Adrenal gland (tissue), 9 donors: ENCODE measurements at regions not wholly inside any gene's neighbourhood (a gene's known extent, or its start where the extent isn't known, plus 50 kb on each side); places are given as distances from the start of the nearest gene placed in this dataset.

ENCODE experiments used
- DNase-seq, 7 donors: peaks; one replicate each; pipeline ENCODE4 v3.0.0-alpha.2; 2019 to 2020
- H3K27ac ChIP-seq, 5 donors: fragments of 200-600 bp; sonication (generic) in 4 of 5; 1 replicate in 3 of 5; 2 replicates in 2 of 5; pipeline versions ENCODE4 v1.5.1 to v1.8.0; 2016 to 2020; ENCODE audit warnings: mild to moderate bottlenecking in 1 of 5
- H3K27me3 ChIP-seq: fragments of 200-600 bp; 2 replicates; pipeline ENCODE4 v1.8.0; 2021
- H3K36me3 ChIP-seq, 2 donors: fragments of 200-600 bp; replicated peaks in 1 of 2; 1 replicate in 1 of 2; 2 replicates in 1 of 2; pipeline versions ENCODE4 v1.5.1 to v1.8.0; 2018 to 2022
- H3K4me1 ChIP-seq, 2 donors: fragments of 200-600 bp; replicated peaks in 1 of 2; 1 replicate in 1 of 2; 2 replicates in 1 of 2; pipeline versions ENCODE4 v1.5.1 to v1.8.0; 2018 to 2021
- H3K4me3 ChIP-seq, 4 donors: fragments of 200-600 bp; sonication (generic) in 3 of 4; one replicate each; pipeline ENCODE4 v1.5.1; 2016 to 2018
- H3K9me3 ChIP-seq, 3 donors: fragments of 200-600 bp; sonication (generic) in 1 of 3; replicated peaks in 1 of 3; 1 replicate in 2 of 3; 2 replicates in 1 of 3; pipeline versions ENCODE4 v1.5.1 to v1.8.0; 2016 to 2021
- POLR2A ChIP-seq, 2 donors: fragments of 450-650 bp; IDR thresholded peaks; one replicate each; pipeline ENCODE4 v1.6.1; 2017; ENCODE audit warnings: antibody characterized with exemption in 2 of 2, mild to moderate bottlenecking in 2 of 2, moderate library complexity in 1 of 2
- WGBS, 4 donors: extraction: QIAGEN DNeasy Blood & Tissue Kit in 2 of 4; methylation state at CpG; one replicate each; pipeline versions ENCODE4 v1.1.5 to v1.1.7; 2013 to 2017; 5-methylcytosine and 5-hydroxymethylcytosine counted together
- intact Hi-C, 2 donors: fragments of 100-400 bp; cut with DNase I; formaldehyde crosslinking; loops; one replicate each; pipeline versions ENCODE4 v1.14.1 to v1.15.0; 2022 to 2023
- TF ChIP-seq, protein P1 (sequence below), 6 experiments: fragments of 450-650 bp in 4 of 6; fragments of 200-600 bp in 2 of 6; sonication (generic) in 1 of 6; IDR thresholded peaks; 1 replicate in 5 of 6; 2 replicates in 1 of 6; pipeline versions ENCODE4 v1.5.1 to v1.8.0; 2016 to 2021; ENCODE audit warnings: antibody characterized with exemption in 6 of 6, mild to moderate bottlenecking in 2 of 6, moderate library complexity in 1 of 6
- donor health status: healthy with polysubstance abuse.
- donor health status: Bipolar disorder and iron deficiency.
- donor health status: DM: yes; HTN: yes; CAD: no.
- donor health status: DM: no; HTN: no; CAD: no.
- donor health status: DM: no; HTN: no; CAD: no.

GRCh38 chr3:10602769-10603768, 97.7 kb upstream of the ATP2B2 start:
- Histone ChIP-seq H3K4me1 (peaks cover 5% of the 10 kb centered on the region in 2 donors), H3K9me3 (no peaks in the 10 kb centered on the region), H3K27ac (no peak overlapping the region), H3K36me3 (no peaks in the 10 kb centered on the region), H3K27me3 (no peaks in the 10 kb centered on the region), H3K4me3 (no peak overlapping the region)
- 62 to 76% (median 69%) methylated on average over 15 of the region's 15 CpGs for WGBS, 4 donors
- no peak for DNase-seq
- intact Hi-C loops: no loop called here
- no peak for TF ChIP-seq POLR2A (IDR thresholded peaks at IDR 0.05)
- TF ChIP-seq, protein P1, sequence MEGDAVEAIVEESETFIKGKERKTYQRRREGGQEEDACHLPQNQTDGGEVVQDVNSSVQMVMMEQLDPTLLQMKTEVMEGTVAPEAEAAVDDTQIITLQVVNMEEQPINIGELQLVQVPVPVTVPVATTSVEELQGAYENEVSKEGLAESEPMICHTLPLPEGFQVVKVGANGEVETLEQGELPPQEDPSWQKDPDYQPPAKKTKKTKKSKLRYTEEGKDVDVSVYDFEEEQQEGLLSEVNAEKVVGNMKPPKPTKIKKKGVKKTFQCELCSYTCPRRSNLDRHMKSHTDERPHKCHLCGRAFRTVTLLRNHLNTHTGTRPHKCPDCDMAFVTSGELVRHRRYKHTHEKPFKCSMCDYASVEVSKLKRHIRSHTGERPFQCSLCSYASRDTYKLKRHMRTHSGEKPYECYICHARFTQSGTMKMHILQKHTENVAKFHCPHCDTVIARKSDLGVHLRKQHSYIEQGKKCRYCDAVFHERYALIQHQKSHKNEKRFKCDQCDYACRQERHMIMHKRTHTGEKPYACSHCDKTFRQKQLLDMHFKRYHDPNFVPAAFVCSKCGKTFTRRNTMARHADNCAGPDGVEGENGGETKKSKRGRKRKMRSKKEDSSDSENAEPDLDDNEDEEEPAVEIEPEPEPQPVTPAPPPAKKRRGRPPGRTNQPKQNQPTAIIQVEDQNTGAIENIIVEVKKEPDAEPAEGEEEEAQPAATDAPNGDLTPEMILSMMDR (IDR thresholded peaks at IDR 0.05): no peak

GRCh38 chr3:10609134-10609533, 103.7 kb upstream of the ATP2B2 start:
- H3K36me3 ChIP-seq: no peaks in the 10 kb centered on the region
- no peaks in the 10 kb centered on the region for H3K4me1 ChIP-seq
- H3K9me3 ChIP-seq: no peaks in the 10 kb centered on the region
- H3K27ac ChIP-seq: no peak overlapping the region
- no peak for DNase-seq
- 53 to 67% (median 61%) methylated on average over 11 to 13 of the region's 13 CpGs for WGBS, 4 donors
- H3K4me3 ChIP-seq: no peak overlapping the region
- intact Hi-C loops: no loop called here
- H3K27me3 ChIP-seq: no peaks in the 10 kb centered on the region
- TF ChIP-seq, protein P1 (IDR thresholded peaks at IDR 0.05): no peak
- no peak for TF ChIP-seq POLR2A (IDR thresholded peaks at IDR 0.05)

DNA sequence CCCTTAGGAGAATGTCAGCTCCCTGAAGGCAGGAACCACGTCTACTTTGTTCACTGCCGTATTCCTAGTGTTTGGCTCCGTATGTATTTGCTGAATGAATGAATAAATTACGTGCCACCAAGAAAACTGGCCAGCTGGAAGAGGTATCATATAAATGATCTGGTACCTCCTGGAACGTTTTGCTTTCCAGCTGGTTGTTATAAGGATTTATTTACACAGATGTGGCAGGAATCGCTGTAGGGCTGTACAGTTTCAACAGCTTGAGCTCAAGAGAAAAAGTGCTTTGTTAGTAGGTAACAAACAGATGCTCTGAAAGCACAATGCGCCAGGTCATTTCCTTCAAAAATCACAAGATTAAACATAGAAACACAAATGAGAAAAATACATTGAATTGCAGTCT, 108.8 kb upstream of the ATP2B2 start:
- TF ChIP-seq, protein P1 (IDR thresholded peaks at IDR 0.05): no peak
- TF ChIP-seq POLR2A (IDR thresholded peaks at IDR 0.05): no peak
- no peak for DNase-seq
- intact Hi-C loops: no loop called here
- H3K4me1 ChIP-seq: no peaks in the 10 kb centered on the region
- no peak overlapping the region for H3K27ac ChIP-seq
- 64 to 71% (median 68%) methylated on average over 7 of the region's 7 CpGs for WGBS, 4 donors
- no peaks in the 10 kb centered on the region for H3K27me3 ChIP-seq
- no peaks in the 10 kb centered on the region for H3K36me3 ChIP-seq
- no peak overlapping the region for H3K4me3 ChIP-seq
- H3K9me3 ChIP-seq: no peaks in the 10 kb centered on the region

- 81 to 93% (median 86%) methylated on average over 2 of the region's 2 CpGs for WGBS, 4 donors
- H3K4me1 ChIP-seq: no peaks in the 10 kb centered on the region
- H3K9me3 ChIP-seq: no peaks in the 10 kb centered on the region
- H3K4me3 ChIP-seq: no peak overlapping the region
- no peak for DNase-seq
- no peaks in the 10 kb centered on the region for H3K36me3 ChIP-seq
- H3K27ac ChIP-seq: no peak overlapping the region
- TF ChIP-seq POLR2A (IDR thresholded peaks at IDR 0.05): no peak
- TF ChIP-seq, protein P1 (IDR thresholded peaks at IDR 0.05): no peak
- no peaks in the 10 kb centered on the region for H3K27me3 ChIP-seq
- intact Hi-C loops: no loop called here
Observed at GRCh38 chr3:10615715-10616114, 110.3 kb upstream of the ATP2B2 start.
